Liver (tissue), 3 donors: ENCODE measurements at regions not wholly inside any gene's neighbourhood (a gene's known extent, or its start where the extent isn't known, plus 50 kb on each side); places are given as distances from the start of the nearest gene placed in this dataset.

Experiments
- RAD21 ChIP-seq, 2 donors: IDR thresholded peaks; 2 replicates each; pipeline ENCODE4 v1.6.1; 2016; ENCODE audit warnings: antibody characterized with exemption in 2 of 2, mild to moderate bottlenecking in 2 of 2
- TF ChIP-seq, protein P1 (sequence below): fragments of 150-350 bp; IDR thresholded peaks from 2 replicates; pipeline ENCODE4 v1.5.1; 2017; ENCODE audit warnings: improper control_type of control experiment, low read depth, low read length; ENCODE audit not compliant: missing input control
- TF ChIP-seq, protein P2 (sequence below): IDR thresholded peaks from 2 replicates; pipeline ENCODE4 v1.6.1; 2016; ENCODE audit warnings: antibody characterized with exemption
- TF ChIP-seq, protein P3 (sequence below): IDR thresholded peaks from 2 replicates; pipeline ENCODE4 v1.6.1; 2016; ENCODE audit warnings: antibody characterized with exemption
- donor health status: healthy.
- donor health status: healthy.

DNA sequence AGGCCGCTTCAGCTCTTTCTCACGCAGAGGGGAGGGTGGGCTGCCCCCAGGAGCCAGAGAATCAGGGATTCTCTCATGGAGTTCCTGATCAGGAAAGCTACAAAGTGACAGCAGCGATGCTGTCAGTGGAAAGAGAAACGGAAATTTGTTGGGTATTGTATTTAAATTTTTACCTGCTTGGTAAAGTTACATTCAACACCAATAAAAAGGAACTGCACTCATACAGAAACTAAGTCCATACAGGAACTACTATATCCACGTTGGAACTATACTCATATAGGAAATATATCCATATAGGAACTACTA is 325.5 kb upstream of the IRX4 start:
- TF ChIP-seq, protein P1, sequence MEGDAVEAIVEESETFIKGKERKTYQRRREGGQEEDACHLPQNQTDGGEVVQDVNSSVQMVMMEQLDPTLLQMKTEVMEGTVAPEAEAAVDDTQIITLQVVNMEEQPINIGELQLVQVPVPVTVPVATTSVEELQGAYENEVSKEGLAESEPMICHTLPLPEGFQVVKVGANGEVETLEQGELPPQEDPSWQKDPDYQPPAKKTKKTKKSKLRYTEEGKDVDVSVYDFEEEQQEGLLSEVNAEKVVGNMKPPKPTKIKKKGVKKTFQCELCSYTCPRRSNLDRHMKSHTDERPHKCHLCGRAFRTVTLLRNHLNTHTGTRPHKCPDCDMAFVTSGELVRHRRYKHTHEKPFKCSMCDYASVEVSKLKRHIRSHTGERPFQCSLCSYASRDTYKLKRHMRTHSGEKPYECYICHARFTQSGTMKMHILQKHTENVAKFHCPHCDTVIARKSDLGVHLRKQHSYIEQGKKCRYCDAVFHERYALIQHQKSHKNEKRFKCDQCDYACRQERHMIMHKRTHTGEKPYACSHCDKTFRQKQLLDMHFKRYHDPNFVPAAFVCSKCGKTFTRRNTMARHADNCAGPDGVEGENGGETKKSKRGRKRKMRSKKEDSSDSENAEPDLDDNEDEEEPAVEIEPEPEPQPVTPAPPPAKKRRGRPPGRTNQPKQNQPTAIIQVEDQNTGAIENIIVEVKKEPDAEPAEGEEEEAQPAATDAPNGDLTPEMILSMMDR: no peak
- TF ChIP-seq RAD21 (IDR thresholded peaks at IDR 0.05): no peak
- TF ChIP-seq, protein P2, sequence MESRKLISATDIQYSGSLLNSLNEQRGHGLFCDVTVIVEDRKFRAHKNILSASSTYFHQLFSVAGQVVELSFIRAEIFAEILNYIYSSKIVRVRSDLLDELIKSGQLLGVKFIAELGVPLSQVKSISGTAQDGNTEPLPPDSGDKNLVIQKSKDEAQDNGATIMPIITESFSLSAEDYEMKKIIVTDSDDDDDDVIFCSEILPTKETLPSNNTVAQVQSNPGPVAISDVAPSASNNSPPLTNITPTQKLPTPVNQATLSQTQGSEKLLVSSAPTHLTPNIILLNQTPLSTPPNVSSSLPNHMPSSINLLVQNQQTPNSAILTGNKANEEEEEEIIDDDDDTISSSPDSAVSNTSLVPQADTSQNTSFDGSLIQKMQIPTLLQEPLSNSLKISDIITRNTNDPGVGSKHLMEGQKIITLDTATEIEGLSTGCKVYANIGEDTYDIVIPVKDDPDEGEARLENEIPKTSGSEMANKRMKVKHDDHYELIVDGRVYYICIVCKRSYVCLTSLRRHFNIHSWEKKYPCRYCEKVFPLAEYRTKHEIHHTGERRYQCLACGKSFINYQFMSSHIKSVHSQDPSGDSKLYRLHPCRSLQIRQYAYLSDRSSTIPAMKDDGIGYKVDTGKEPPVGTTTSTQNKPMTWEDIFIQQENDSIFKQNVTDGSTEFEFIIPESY: no peak
- TF ChIP-seq, protein P3, sequence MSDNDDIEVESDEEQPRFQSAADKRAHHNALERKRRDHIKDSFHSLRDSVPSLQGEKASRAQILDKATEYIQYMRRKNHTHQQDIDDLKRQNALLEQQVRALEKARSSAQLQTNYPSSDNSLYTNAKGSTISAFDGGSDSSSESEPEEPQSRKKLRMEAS: no peak
